Duodenal mucosa (tissue), 2 donors: ENCODE measurements at regions not wholly inside any gene's neighbourhood (a gene's known extent, or its start where the extent isn't known, plus 50 kb on each side); places are given as distances from the start of the nearest gene placed in this dataset.
"Not testable (repeated sequence)": the region's sequence is repeated elsewhere in the genome, so short reads cannot be mapped to it uniquely, and the experiment has no call there.

ENCODE experiments used
- H3K27ac ChIP-seq: one replicate; pipeline ENCODE4 v1.7.0; 2013; ENCODE audit warnings: low read depth, low read length
- H3K27me3 ChIP-seq, 2 donors: one replicate each; pipeline ENCODE4 v1.7.0; 2013; ENCODE audit warnings: low read length in 2 of 2, control low read depth in 1 of 2; ENCODE audit not compliant: insufficient read depth in 2 of 2, control insufficient read depth in 1 of 2
- H3K36me3 ChIP-seq, 2 donors: one replicate each; pipeline ENCODE4 v1.7.0; 2013; ENCODE audit warnings: low read length in 2 of 2, control low read depth in 1 of 2; ENCODE audit not compliant: insufficient read depth in 2 of 2, control insufficient read depth in 1 of 2
- H3K4me1 ChIP-seq, 2 donors: one replicate each; pipeline ENCODE4 v1.7.0; 2013; ENCODE audit warnings: low read length in 2 of 2, control low read depth in 1 of 2; ENCODE audit not compliant: insufficient read depth in 2 of 2, control insufficient read depth in 1 of 2
- H3K4me3 ChIP-seq, 2 donors: one replicate each; pipeline ENCODE4 v1.7.0; 2013; ENCODE audit warnings: low read length in 2 of 2, low read depth in 1 of 2
- H3K9ac ChIP-seq, 2 donors: one replicate each; pipeline ENCODE4 v1.7.0; 2013; ENCODE audit warnings: low read length in 2 of 2, low read depth in 1 of 2
- H3K9me3 ChIP-seq, 2 donors: one replicate each; pipeline ENCODE4 v1.7.0; 2013; ENCODE audit warnings: low read length in 2 of 2, control low read depth in 1 of 2; ENCODE audit not compliant: control insufficient read depth in 1 of 2

GRCh38 chr7:79995741-79996140, 138.9 kb upstream of the GNAI1 start:
- H3K9ac ChIP-seq: not testable (repeated sequence)

DNA sequence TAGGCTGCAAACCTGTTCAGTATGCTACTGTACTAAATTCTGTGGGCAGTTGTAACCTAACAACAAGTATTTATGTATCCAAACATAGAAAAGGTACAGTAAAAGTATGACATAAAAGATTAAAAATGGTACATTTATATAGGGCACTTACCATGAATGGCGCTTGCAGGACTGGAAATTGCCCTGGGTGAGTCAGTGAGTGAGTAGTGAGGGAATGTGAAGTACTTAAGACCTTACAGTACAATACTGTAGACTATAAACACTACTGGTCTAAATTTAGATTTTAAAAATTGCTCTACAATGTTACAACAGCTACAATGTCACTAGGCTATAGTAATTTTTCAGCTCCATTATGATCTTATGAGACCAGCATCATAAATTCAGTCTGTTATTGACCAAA, 146.0 kb upstream of the GNAI1 start:
- Histone ChIP-seq H3K4me3 (no peak overlapping the region), H3K9ac (no peak overlapping the region), H3K36me3 (no peaks in the 10 kb centered on the region), H3K27ac (no peak overlapping the region), H3K27me3 (no peaks in the 10 kb centered on the region), H3K4me1 (no peaks in the 10 kb centered on the region), H3K9me3 (no peaks in the 10 kb centered on the region)

More at GRCh38 chr7:79995741-79996140, 138.9 kb upstream of the GNAI1 start:
- not testable (repeated sequence) for H3K9me3 ChIP-seq, H3K27ac ChIP-seq, H3K4me3 ChIP-seq, H3K4me1 ChIP-seq, H3K36me3 ChIP-seq, H3K27me3 ChIP-seq

DNA sequence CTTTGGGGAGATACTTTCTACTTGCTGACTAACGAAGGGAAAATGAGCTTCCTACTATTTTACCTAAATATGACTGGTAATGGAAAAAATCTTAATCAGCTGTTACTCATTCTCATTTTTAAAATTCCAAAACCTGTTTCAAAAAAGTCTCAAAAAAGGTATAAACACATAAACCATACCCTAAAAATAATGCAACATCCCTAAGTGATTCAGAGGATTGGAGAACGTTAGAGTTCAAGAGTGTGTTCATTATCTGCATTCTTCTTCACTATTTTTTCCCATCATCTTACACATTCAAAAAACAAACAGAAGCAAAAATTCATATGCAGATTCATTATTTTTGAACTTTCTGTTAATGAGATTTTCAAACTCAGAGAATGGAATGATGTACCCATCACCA, 150.4 kb upstream of the GNAI1 start:
- Histone ChIP-seq H3K27me3 (no peaks in the 10 kb centered on the region), H3K4me3 (no peak overlapping the region), H3K9me3 (no peaks in the 10 kb centered on the region), H3K4me1 (no peaks in the 10 kb centered on the region), H3K27ac (no peak overlapping the region), H3K36me3 (no peaks in the 10 kb centered on the region), H3K9ac (no peak overlapping the region)

DNA sequence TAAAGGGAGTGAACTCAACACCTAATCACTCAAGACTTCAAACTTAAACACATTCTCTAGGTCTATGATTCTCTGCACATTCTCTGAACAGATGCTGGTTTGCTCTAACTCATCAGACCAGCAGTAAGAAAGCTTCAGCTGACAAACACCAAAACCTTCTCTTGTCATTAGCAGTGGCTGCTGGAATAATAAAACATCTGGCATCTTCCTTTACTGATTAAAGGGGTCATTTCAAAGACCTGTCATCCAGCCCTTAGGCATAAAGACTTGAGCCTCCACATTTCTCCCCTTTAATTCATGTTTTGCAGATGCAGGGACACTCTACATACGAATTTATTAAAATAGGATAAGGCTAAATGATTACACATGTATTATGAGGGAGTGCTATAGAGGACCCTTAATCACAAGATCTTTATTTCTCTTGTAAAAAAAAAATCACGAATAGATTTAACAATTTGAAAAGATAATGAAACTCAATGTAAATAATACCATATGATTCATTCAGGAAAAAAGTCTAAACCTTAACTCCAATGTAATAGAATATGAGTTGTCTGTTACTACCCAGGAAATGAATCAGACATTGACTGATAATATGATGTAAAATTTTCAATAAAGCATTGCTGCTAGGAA, 152.4 kb upstream of the GNAI1 start:
- no peaks in the 10 kb centered on the region for H3K27me3 ChIP-seq
- no peak overlapping the region for H3K4me3 ChIP-seq
- no peak overlapping the region for H3K27ac ChIP-seq
- no peak overlapping the region for H3K9ac ChIP-seq
- H3K4me1 ChIP-seq: no peaks in the 10 kb centered on the region
- no peaks in the 10 kb centered on the region for H3K36me3 ChIP-seq
- no peaks in the 10 kb centered on the region for H3K9me3 ChIP-seq

DNA sequence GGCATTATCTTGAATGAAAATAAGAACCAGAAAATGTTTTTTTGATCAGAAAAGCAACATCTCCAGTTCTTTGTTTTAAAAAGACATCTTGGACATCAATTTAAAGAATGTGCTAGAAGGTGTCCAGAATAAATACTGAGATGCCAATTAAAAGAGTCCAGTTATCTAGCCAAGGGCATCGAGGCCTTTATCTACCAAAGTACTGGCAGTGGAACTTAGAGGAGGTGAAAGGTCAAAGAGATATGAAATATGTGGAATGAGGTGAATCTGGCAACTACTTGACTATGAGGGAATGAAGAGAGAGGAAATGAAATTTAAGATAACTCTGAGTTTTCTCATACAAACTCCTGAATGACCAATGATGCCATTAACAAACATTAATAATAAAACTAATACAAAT, 154.3 kb upstream of the GNAI1 start:
- no peaks in the 10 kb centered on the region for H3K9me3 ChIP-seq
- H3K4me3 ChIP-seq: no peak overlapping the region
- H3K4me1 ChIP-seq: no peaks in the 10 kb centered on the region
- no peak overlapping the region for H3K9ac ChIP-seq
- no peaks in the 10 kb centered on the region for H3K36me3 ChIP-seq
- H3K27me3 ChIP-seq: no peaks in the 10 kb centered on the region
- no peak overlapping the region for H3K27ac ChIP-seq

DNA sequence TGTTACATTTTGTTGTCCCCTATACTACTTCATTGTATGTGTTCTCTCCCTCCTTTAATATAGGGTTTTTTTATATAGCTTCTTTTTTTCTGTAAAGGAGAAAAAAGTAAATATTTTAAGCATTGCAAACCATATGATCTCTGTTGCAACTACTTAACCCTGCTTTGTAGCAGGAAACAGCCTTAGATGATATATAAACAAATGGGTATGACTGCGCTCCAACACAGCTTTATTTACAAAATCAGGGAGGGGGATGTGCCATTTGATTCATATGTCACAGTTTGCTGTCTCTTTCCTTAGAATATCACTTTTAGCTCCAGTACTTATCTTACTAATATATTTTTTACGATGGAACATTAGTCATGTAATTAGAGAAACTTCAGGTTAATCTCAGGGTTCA, 155.2 kb upstream of the GNAI1 start:
- Histone ChIP-seq H3K36me3 (no peaks in the 10 kb centered on the region), H3K4me3 (no peak overlapping the region), H3K27me3 (no peaks in the 10 kb centered on the region), H3K9me3 (no peaks in the 10 kb centered on the region), H3K4me1 (no peaks in the 10 kb centered on the region), H3K9ac (no peak overlapping the region), H3K27ac (no peak overlapping the region)

DNA sequence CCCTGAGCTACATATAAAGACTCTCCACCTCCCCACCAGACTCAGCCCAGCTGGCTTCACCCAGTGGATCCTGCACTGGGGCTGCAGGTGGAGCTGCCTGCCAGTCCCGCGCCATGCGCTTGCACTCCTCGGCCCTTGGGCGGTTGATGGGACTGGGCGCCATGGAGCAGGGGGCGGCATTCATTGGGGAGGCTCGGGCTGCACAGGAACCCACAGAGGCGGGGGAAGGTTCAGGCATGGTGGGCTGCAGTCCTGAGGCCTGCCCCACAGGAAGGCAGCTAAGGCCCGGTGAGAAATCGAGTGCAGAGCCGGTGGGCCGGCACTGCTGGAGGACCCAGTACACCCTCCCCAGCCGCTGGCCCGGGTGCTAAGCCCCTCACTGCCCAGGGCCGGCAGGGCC, 157.2 kb upstream of the GNAI1 start:
- H3K9ac ChIP-seq: no peak overlapping the region
- H3K4me1 ChIP-seq: no peaks in the 10 kb centered on the region
- no peaks in the 10 kb centered on the region for H3K27me3 ChIP-seq
- H3K9me3 ChIP-seq: no peaks in the 10 kb centered on the region
- H3K4me3 ChIP-seq: no peak overlapping the region
- no peak overlapping the region for H3K27ac ChIP-seq
- no peaks in the 10 kb centered on the region for H3K36me3 ChIP-seq

DNA sequence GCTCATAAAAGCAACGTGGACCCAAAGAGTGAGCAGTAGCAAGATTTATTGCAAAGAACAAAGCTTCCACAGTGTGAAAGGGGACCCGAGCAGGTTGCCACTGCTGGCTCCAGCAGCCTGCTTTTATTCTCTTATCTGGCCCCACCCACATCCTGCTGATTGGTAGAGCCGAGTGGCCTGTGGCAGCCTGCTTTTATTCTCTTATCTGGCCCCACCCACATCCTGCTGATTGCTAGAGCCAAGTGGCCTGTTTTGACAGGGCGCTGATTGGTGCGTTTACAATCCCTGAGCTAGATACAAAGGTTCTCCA, 158.0 kb upstream of the GNAI1 start:
- not testable (repeated sequence) for H3K27me3 ChIP-seq, H3K4me1 ChIP-seq, H3K36me3 ChIP-seq, H3K9me3 ChIP-seq, H3K4me3 ChIP-seq, H3K27ac ChIP-seq, H3K9ac ChIP-seq

GRCh38 chr7:79975986-79976710, 158.5 kb upstream of the GNAI1 start:
- H3K4me1 ChIP-seq, H3K27me3 ChIP-seq, H3K27ac ChIP-seq, H3K9ac ChIP-seq, H3K36me3 ChIP-seq, H3K9me3 ChIP-seq, H3K4me3 ChIP-seq: not testable (repeated sequence)

DNA sequence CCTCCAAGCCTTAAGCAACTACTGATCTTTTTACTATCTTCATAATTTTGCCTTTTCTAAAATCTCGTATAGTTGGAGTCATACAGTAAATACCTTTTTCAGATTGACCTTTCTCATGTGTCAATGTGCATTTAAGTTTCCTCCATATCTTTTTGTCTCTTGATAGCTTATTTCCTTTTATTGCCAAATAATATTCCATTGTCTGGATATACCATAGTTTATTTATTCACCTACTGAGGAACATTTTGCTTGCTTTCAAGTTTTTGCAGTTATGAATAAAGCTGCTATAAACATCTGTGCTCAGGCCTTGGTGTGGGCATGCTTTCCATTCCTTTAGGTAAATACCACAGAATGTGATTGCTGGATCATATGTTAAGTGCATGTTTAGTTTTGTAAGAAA, 161.2 kb upstream of the GNAI1 start:
- Histone ChIP-seq H3K9ac (no peak overlapping the region), H3K36me3 (no peaks in the 10 kb centered on the region), H3K9me3 (no peaks in the 10 kb centered on the region), H3K4me1 (no peaks in the 10 kb centered on the region), H3K27ac (no peak overlapping the region), H3K4me3 (no peak overlapping the region), H3K27me3 (no peaks in the 10 kb centered on the region)
